MCF 10A (cell line): ENCODE measurements at regions not wholly inside any gene's neighbourhood (a gene's known extent, or its start where the extent isn't known, plus 50 kb on each side); places are given as distances from the start of the nearest gene placed in this dataset.

ENCODE experiments used
- BruUV-seq: library from RNA; stranded (reverse); fragments of 400-500 nt; replicated peaks from 2 replicates; lab custom pipeline; 2021; lab: Mats Ljungman, UMichigan
- CTCF ChIA-PET: fragments of 300-600 bp; sonication (Branson Sonifier 250); formaldehyde crosslinking; extraction: SDS; loops from one replicate; lab custom pipeline; 2021; ENCODE audit warnings: antibody characterized with exemption, inconsistent platforms; lab: Yijun Ruan, JAX
- POLR2A ChIA-PET: fragments of 300-600, 350-650 bp; sonication (Branson Sonifier 250); formaldehyde crosslinking; extraction: SDS; loops from one replicate; lab custom pipeline; 2020; ENCODE audit warnings: antibody characterized with exemption, inconsistent platforms; lab: Yijun Ruan, JAX
- DNase-seq: peaks from one replicate; pipeline ENCODE4 v3.0.0-alpha.2; 2018; ENCODE audit not compliant: unreplicated experiment
- H3K27ac Mint-ChIP-seq: one replicate; pipeline ENCODE4 v1.8.0; 2022; ENCODE audit warnings: mild to moderate bottlenecking, low read depth, mixed read lengths; ENCODE audit not compliant: unreplicated experiment
- H3K27me3 Mint-ChIP-seq: one replicate; pipeline ENCODE4 v1.8.0; 2022; ENCODE audit warnings: mixed read lengths; ENCODE audit not compliant: insufficient read depth, unreplicated experiment
- H3K36me3 Mint-ChIP-seq: one replicate; pipeline ENCODE4 v1.8.0; 2022; ENCODE audit warnings: mild to moderate bottlenecking, moderate library complexity, mixed read lengths; ENCODE audit not compliant: insufficient read depth, unreplicated experiment
- H3K4me1 Mint-ChIP-seq: one replicate; pipeline ENCODE4 v1.8.0; 2022; ENCODE audit warnings: mixed read lengths; ENCODE audit not compliant: insufficient read depth, unreplicated experiment
- H3K4me3 Mint-ChIP-seq: one replicate; pipeline ENCODE4 v1.8.0; 2022; ENCODE audit warnings: mild to moderate bottlenecking, moderate library complexity, mixed read lengths; ENCODE audit not compliant: unreplicated experiment
- H3K9me3 Mint-ChIP-seq: one replicate; pipeline ENCODE4 v1.8.0; 2022; ENCODE audit warnings: mixed read lengths; ENCODE audit not compliant: unreplicated experiment
- intact Hi-C: fragments of 100-400 bp; cut with micrococcal nuclease; formaldehyde crosslinking; loops from 2 replicates; pipeline ENCODE4 v1.14.1; 2022
- TF ChIP-seq, protein P1 (sequence below): fragments of 200-600 bp; IDR thresholded peaks from one replicate; pipeline ENCODE4 v1.8.0; 2022; ENCODE audit warnings: antibody characterized with exemption, mild to moderate bottlenecking; ENCODE audit not compliant: unreplicated experiment

DNA sequence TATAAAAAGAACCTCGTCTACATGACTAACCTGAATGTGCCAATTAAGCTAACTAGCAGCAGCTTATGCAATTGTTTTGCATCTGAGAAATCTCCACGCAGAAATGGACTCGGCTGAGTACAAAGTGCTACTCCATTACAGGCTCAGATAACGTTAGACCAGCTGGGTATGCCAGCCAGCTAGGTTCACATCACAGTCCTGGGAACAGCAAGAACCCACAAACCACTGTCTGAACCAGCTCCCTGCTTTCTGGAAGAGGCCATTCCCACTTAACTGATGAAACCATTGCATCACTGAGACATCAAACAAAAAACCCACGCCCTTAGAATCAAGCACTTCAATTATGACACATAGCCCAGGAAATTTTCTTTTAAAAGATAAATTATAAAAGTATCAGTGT is 202.7 kb downstream of the CYRIA start:
- H3K36me3 Mint-ChIP-seq = no peaks in the 10 kb centered on the region
- no peak overlapping the region for H3K27ac Mint-ChIP-seq
- DNase-seq = no peak
- ChIA-PET CTCF (interaction anchor here (0.6 kb wide), 1 partner anchor 94 kb away, joined by 3 read pairs; no protein-coding TSS in a partner anchor), POLR2A (interaction anchor here (0.9 to 1.5 kb wide), 2 partner anchors 12 to 28 kb away, joined by 3 to 4 read pairs; no protein-coding TSS in a partner anchor)
- no peaks in the 10 kb centered on the region for H3K9me3 Mint-ChIP-seq
- H3K4me1 Mint-ChIP-seq = no peaks in the 10 kb centered on the region
- intact Hi-C loops = no loop called here
- no peak overlapping the region for H3K4me3 Mint-ChIP-seq
- TF ChIP-seq, protein P1, sequence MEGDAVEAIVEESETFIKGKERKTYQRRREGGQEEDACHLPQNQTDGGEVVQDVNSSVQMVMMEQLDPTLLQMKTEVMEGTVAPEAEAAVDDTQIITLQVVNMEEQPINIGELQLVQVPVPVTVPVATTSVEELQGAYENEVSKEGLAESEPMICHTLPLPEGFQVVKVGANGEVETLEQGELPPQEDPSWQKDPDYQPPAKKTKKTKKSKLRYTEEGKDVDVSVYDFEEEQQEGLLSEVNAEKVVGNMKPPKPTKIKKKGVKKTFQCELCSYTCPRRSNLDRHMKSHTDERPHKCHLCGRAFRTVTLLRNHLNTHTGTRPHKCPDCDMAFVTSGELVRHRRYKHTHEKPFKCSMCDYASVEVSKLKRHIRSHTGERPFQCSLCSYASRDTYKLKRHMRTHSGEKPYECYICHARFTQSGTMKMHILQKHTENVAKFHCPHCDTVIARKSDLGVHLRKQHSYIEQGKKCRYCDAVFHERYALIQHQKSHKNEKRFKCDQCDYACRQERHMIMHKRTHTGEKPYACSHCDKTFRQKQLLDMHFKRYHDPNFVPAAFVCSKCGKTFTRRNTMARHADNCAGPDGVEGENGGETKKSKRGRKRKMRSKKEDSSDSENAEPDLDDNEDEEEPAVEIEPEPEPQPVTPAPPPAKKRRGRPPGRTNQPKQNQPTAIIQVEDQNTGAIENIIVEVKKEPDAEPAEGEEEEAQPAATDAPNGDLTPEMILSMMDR = no peak
- no TSS peak for BruUV-seq
- no peaks in the 10 kb centered on the region for H3K27me3 Mint-ChIP-seq

DNA sequence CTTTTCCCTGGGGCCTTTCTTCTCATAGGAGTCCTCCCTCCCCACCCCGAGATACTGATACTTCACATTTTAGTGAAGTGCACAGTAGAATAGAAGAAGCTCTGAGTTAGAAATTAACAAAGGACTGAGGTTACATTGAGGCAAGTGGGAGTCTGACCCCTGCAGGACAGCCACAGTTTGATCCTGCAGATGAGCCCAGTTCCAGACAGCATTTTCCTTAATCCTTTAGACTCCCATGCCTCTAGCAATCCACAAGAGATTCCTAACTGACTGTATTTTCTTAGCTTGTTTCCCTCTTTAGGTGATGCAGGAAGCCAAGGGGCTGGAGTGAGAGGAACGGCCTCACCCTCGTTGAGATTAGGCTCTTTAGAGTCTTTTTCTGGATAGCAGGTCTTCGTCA is 204.0 kb downstream of the CYRIA start:
- POLR2A ChIA-PET = no interaction called here
- BruUV-seq = no TSS peak
- intact Hi-C loops = no loop called here
- Mint-ChIP-seq H3K27me3 (no peaks in the 10 kb centered on the region), H3K27ac (no peak overlapping the region), H3K9me3 (no peaks in the 10 kb centered on the region), H3K36me3 (no peaks in the 10 kb centered on the region), H3K4me3 (no peak overlapping the region), H3K4me1 (no peaks in the 10 kb centered on the region)
- no peak for DNase-seq
- TF ChIP-seq, protein P1 = no peak
- CTCF ChIA-PET = interaction anchor here (1.0 kb wide), 2 partner anchors 296 to 500 kb away, joined by 3 read pairs; no protein-coding TSS in a partner anchor

DNA sequence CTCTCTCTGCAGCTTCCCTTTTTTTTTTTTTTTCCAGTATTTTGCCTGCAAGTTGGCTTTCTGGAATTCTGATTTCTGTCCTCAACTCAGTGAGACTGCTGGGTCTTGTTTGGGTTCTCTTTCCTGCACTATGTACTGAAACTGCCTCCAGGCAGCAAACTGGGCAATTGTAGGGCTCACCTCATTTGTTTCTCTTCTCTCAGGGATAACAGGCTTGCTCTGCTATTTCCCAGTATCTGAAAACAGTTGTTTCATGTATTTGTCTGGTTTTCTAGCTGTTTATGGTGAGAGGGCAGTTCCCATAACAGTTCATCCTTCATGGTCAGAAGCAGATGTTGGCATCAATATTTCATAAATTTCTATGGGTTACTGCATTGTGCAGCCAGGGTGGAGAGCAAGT is 206.0 kb downstream of the CYRIA start:
- no peaks in the 10 kb centered on the region for H3K4me1 Mint-ChIP-seq
- H3K9me3 Mint-ChIP-seq = no peaks in the 10 kb centered on the region
- intact Hi-C loops = no loop called here
- no TSS peak for BruUV-seq
- no peak overlapping the region for H3K4me3 Mint-ChIP-seq
- no peak overlapping the region for H3K27ac Mint-ChIP-seq
- no peaks in the 10 kb centered on the region for H3K27me3 Mint-ChIP-seq
- ChIA-PET POLR2A (no interaction called here), CTCF (interaction anchor here (0.6 kb wide), 1 partner anchor 736 kb away, joined by 3 read pairs; no protein-coding TSS in a partner anchor)
- no peaks in the 10 kb centered on the region for H3K36me3 Mint-ChIP-seq
- TF ChIP-seq, protein P1 = no peak
- no peak for DNase-seq

DNA sequence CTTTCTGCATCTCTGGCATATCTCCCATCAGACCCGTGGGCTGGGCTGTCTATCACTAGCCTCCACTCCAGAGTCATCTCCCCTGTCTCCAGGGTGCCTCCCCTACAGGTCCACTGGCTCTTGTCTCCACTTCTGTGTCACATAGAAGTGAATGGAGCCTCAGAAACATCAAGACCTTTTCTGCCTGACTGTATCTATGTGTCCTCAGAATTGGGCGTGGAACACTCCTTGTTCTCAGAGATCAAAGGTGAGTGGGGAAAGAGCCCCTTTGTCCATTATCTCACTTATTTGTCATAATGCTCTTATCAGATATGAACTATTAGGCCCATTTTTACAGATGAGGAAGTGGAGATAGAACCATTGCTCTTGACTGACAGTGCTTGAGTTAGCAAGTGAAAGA is 211.0 kb downstream of the CYRIA start:
- TF ChIP-seq, protein P1 = no peak
- H3K4me1 Mint-ChIP-seq = no peaks in the 10 kb centered on the region
- H3K27me3 Mint-ChIP-seq = peaks cover 19% of the 10 kb centered on the region
- no peak overlapping the region for H3K4me3 Mint-ChIP-seq
- DNase-seq = no peak
- BruUV-seq = no TSS peak
- intact Hi-C loops = no loop called here
- ChIA-PET CTCF (interaction anchor here (0.5 kb wide), 1 partner anchor 33 kb away, joined by 3 read pairs; no protein-coding TSS in a partner anchor), POLR2A (interaction anchor here (0.6 kb wide), 1 partner anchor 8 kb away, joined by 3 read pairs; no protein-coding TSS in a partner anchor)
- no peaks in the 10 kb centered on the region for H3K36me3 Mint-ChIP-seq
- H3K9me3 Mint-ChIP-seq = no peaks in the 10 kb centered on the region
- no peak overlapping the region for H3K27ac Mint-ChIP-seq
